Liver (tissue), 8 donors: ENCODE measurements at regions not wholly inside any gene's neighbourhood (a gene's known extent, or its start where the extent isn't known, plus 50 kb on each side); places are given as distances from the start of the nearest gene placed in this dataset.

Experiments used
- DNase-seq: peaks from one replicate; pipeline ENCODE4 v3.0.0-alpha.2; 2017; ENCODE audit warnings: low spot score
- H3K27ac ChIP-seq, 2 donors: one replicate each; pipeline ENCODE4 v1.7.0; 2013; ENCODE audit warnings: inconsistent platforms in 2 of 2, low read length in 2 of 2, control low read depth in 1 of 2, low read depth in 1 of 2, mild to moderate bottlenecking in 1 of 2
- H3K27me3 ChIP-seq, 4 donors: one replicate each; pipeline versions ENCODE4 v1.6.1 to v1.7.0; 2013; ENCODE audit warnings: low read length in 3 of 4, inconsistent platforms in 1 of 4, mild to moderate bottlenecking in 1 of 4, moderate library complexity in 1 of 4; ENCODE audit not compliant: control insufficient read depth in 4 of 4, insufficient read depth in 4 of 4
- H3K36me3 ChIP-seq, 4 donors: one replicate each; pipeline versions ENCODE4 v1.6.1 to v1.7.0; 2013; ENCODE audit warnings: low read length in 3 of 4, mild to moderate bottlenecking in 3 of 4, low read depth in 1 of 4, moderate library complexity in 1 of 4; ENCODE audit not compliant: control insufficient read depth in 4 of 4, insufficient read depth in 3 of 4
- H3K4me1 ChIP-seq, 4 donors: one replicate each; pipeline versions ENCODE4 v1.6.1 to v1.7.0; 2013; ENCODE audit warnings: low read length in 3 of 4, mild to moderate bottlenecking in 3 of 4, moderate library complexity in 1 of 4; ENCODE audit not compliant: control insufficient read depth in 4 of 4, insufficient read depth in 4 of 4
- H3K4me3 ChIP-seq, 3 donors: one replicate each; pipeline versions ENCODE4 v1.6.1 to v1.7.0; 2013; ENCODE audit warnings: low read length in 3 of 3, control low read depth in 1 of 3, low read depth in 1 of 3, mild to moderate bottlenecking in 1 of 3
- H3K9ac ChIP-seq, 2 donors: one replicate each; pipeline ENCODE4 v1.7.0; 2013; ENCODE audit warnings: low read length in 2 of 2, mild to moderate bottlenecking in 2 of 2, moderate library complexity in 2 of 2, control low read depth in 1 of 2, low read depth in 1 of 2
- H3K9me3 ChIP-seq, 4 donors: one replicate each; pipeline versions ENCODE4 v1.6.1 to v1.7.0; 2013; ENCODE audit warnings: low read length in 3 of 4; ENCODE audit not compliant: control insufficient read depth in 4 of 4
- ATF3 ChIP-seq: IDR thresholded peaks from 2 replicates; pipeline ENCODE4 v1.6.1; 2016; ENCODE audit warnings: antibody characterized with exemption
- EGR1 ChIP-seq, 2 donors: IDR thresholded peaks; 2 replicates each; pipeline ENCODE4 v1.6.1; 2016 to 2018; ENCODE audit warnings: antibody characterized with exemption in 2 of 2, low read depth in 2 of 2
- FOXA1 ChIP-seq: IDR thresholded peaks from 2 replicates; pipeline ENCODE4 v1.6.1; 2016; ENCODE audit warnings: antibody characterized with exemption
- FOXA2 ChIP-seq: IDR thresholded peaks from 2 replicates; pipeline ENCODE4 v1.6.1; 2016; ENCODE audit warnings: antibody characterized with exemption
- GABPA ChIP-seq, 2 donors: IDR thresholded peaks in 1 of 2; conservative IDR thresholded peaks in 1 of 2; 2 replicates each; pipeline ENCODE4 v1.6.1; 2016; ENCODE audit warnings: antibody characterized with exemption in 2 of 2, mild to moderate bottlenecking in 1 of 2, moderate library complexity in 1 of 2
- HNF4A ChIP-seq, 2 donors: conservative IDR thresholded peaks; 2 replicates each; pipeline ENCODE4 v1.6.1; 2016; ENCODE audit warnings: antibody characterized with exemption in 2 of 2, mild to moderate bottlenecking in 2 of 2
- HNF4G ChIP-seq: IDR thresholded peaks from 2 replicates; pipeline ENCODE4 v1.6.1; 2016; ENCODE audit warnings: antibody characterized with exemption
- JUND ChIP-seq, 2 donors: IDR thresholded peaks; 2 replicates each; pipeline ENCODE4 v1.6.1; 2016; ENCODE audit warnings: antibody characterized with exemption in 2 of 2
- MAX ChIP-seq: IDR thresholded peaks from 2 replicates; pipeline ENCODE4 v1.6.1; 2016; ENCODE audit warnings: antibody characterized with exemption
- NR2F2 ChIP-seq: IDR thresholded peaks from 2 replicates; pipeline ENCODE4 v1.6.1; 2016; ENCODE audit warnings: antibody characterized with exemption
- RAD21 ChIP-seq, 2 donors: IDR thresholded peaks; 2 replicates each; pipeline ENCODE4 v1.6.1; 2016; ENCODE audit warnings: antibody characterized with exemption in 2 of 2, mild to moderate bottlenecking in 2 of 2
- RXRA ChIP-seq, 2 donors: IDR thresholded peaks; 2 replicates each; pipeline ENCODE4 v1.6.1; 2017 to 2018; ENCODE audit warnings: antibody characterized with exemption in 2 of 2, mild to moderate bottlenecking in 1 of 2
- SP1 ChIP-seq: IDR thresholded peaks from 2 replicates; pipeline ENCODE4 v1.6.1; 2018; ENCODE audit warnings: antibody characterized with exemption, mild to moderate bottlenecking
- TAF1 ChIP-seq: conservative IDR thresholded peaks from 2 replicates; pipeline ENCODE4 v1.6.1; 2016; ENCODE audit warnings: antibody characterized with exemption, mild to moderate bottlenecking
- YY1 ChIP-seq: IDR thresholded peaks from 2 replicates; pipeline ENCODE4 v1.6.1; 2016; ENCODE audit warnings: antibody characterized with exemption, mild to moderate bottlenecking
- WGBS: extraction: QIAGEN DNeasy Blood & Tissue Kit; methylation state at CpG from one replicate; pipeline ENCODE4 v1.1.7; 2013; 5-methylcytosine and 5-hydroxymethylcytosine counted together
- TF ChIP-seq, protein P1 (sequence below): IDR thresholded peaks from 2 replicates; pipeline ENCODE4 v1.6.1; 2016; ENCODE audit warnings: antibody characterized with exemption
- TF ChIP-seq, protein P2 (sequence below): IDR thresholded peaks from 2 replicates; pipeline ENCODE4 v1.6.1; 2016; ENCODE audit warnings: antibody characterized with exemption, mild to moderate bottlenecking
- TF ChIP-seq, protein P3 (sequence below): fragments of 150-350 bp; IDR thresholded peaks from 2 replicates; pipeline ENCODE4 v1.5.1; 2017; ENCODE audit warnings: improper control_type of control experiment, low read depth, low read length; ENCODE audit not compliant: missing input control
- donor health status: healthy.
- donor health status: healthy.
- donor health status: healthy.
- donor health status: healthy.
- donor health status: healthy.

DNA sequence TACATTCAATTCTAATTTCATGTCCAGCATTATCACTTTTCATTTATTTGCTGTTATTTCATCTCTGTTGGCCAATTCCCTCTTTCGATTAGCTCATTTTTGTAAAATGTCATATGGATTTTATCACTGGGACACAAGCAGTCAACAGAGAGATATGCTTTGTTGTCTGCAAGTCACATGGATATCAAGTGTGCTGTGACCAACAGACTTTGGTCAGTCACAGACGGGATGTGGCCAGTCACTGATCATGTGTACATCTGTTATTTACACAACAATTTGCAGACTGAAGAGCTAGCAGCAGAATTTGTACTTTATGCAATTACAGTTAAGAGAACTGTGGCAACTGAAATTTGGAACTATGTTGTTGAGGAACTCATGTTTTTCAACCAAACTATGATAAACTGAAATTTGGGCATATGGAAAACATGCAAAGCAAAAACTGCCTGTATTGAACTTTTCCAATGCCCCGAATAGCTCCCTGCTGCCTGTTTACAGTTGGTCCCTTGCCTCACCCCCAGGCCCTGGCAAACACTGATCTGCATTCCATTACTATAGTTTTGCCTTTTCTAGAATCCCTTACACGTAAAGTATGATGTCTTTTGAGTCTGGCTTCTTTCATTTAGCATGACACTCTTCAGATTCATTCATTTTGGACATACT, 104.4 kb downstream of the RPL22L1 start:
- peaks cover 6 to 36% (median 11%) of the 10 kb centered on the region in 4 donors for H3K4me1 ChIP-seq
- no peaks in the 10 kb centered on the region for H3K27me3 ChIP-seq
- WGBS = 24% methylated on average over 4 of the region's 4 CpGs
- no peaks in the 10 kb centered on the region for H3K9me3 ChIP-seq
- H3K36me3 ChIP-seq = no peaks in the 10 kb centered on the region
- H3K27ac ChIP-seq = peak overlapping the region; percentile 92 to 96
- H3K4me3 ChIP-seq = no peak overlapping the region
- H3K9ac ChIP-seq = peak overlapping the region in 1 of 2 donors; percentile 60
- TF ChIP-seq HNF4A (conservative IDR thresholded peaks at IDR 0.05) (peak; percentile 97 to 98), RXRA (IDR thresholded peaks at IDR 0.05) (peak; percentile 69 to 94), FOXA1 (peak; percentile 99), TAF1 (no peak), MAX (peak; percentile 83), HNF4G (peak; percentile 89), EGR1 (IDR thresholded peaks at IDR 0.05; ENCODE audit: low read depth in 2 of 2) (peak in 1 of 2 donors; percentile 49), FOXA2 (peak; percentile 99), ATF3 (peak; percentile 71), SP1 (peak; percentile 97), JUND (IDR thresholded peaks at IDR 0.05) (peak; percentile 65 to 89), RAD21 (IDR thresholded peaks at IDR 0.05) (peak; percentile 29 to 57), GABPA (IDR thresholded peaks at IDR 0.05 in 1 of 2, conservative IDR thresholded peaks at IDR 0.05 in 1 of 2) (peak in 1 of 2 donors; percentile 27), NR2F2 (no peak), YY1 (peak; percentile 79)
- TF ChIP-seq, protein P1, sequence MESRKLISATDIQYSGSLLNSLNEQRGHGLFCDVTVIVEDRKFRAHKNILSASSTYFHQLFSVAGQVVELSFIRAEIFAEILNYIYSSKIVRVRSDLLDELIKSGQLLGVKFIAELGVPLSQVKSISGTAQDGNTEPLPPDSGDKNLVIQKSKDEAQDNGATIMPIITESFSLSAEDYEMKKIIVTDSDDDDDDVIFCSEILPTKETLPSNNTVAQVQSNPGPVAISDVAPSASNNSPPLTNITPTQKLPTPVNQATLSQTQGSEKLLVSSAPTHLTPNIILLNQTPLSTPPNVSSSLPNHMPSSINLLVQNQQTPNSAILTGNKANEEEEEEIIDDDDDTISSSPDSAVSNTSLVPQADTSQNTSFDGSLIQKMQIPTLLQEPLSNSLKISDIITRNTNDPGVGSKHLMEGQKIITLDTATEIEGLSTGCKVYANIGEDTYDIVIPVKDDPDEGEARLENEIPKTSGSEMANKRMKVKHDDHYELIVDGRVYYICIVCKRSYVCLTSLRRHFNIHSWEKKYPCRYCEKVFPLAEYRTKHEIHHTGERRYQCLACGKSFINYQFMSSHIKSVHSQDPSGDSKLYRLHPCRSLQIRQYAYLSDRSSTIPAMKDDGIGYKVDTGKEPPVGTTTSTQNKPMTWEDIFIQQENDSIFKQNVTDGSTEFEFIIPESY = peak; percentile 94
- TF ChIP-seq, protein P2, sequence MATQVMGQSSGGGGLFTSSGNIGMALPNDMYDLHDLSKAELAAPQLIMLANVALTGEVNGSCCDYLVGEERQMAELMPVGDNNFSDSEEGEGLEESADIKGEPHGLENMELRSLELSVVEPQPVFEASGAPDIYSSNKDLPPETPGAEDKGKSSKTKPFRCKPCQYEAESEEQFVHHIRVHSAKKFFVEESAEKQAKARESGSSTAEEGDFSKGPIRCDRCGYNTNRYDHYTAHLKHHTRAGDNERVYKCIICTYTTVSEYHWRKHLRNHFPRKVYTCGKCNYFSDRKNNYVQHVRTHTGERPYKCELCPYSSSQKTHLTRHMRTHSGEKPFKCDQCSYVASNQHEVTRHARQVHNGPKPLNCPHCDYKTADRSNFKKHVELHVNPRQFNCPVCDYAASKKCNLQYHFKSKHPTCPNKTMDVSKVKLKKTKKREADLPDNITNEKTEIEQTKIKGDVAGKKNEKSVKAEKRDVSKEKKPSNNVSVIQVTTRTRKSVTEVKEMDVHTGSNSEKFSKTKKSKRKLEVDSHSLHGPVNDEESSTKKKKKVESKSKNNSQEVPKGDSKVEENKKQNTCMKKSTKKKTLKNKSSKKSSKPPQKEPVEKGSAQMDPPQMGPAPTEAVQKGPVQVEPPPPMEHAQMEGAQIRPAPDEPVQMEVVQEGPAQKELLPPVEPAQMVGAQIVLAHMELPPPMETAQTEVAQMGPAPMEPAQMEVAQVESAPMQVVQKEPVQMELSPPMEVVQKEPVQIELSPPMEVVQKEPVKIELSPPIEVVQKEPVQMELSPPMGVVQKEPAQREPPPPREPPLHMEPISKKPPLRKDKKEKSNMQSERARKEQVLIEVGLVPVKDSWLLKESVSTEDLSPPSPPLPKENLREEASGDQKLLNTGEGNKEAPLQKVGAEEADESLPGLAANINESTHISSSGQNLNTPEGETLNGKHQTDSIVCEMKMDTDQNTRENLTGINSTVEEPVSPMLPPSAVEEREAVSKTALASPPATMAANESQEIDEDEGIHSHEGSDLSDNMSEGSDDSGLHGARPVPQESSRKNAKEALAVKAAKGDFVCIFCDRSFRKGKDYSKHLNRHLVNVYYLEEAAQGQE = peak; percentile 89
- TF ChIP-seq, protein P3, sequence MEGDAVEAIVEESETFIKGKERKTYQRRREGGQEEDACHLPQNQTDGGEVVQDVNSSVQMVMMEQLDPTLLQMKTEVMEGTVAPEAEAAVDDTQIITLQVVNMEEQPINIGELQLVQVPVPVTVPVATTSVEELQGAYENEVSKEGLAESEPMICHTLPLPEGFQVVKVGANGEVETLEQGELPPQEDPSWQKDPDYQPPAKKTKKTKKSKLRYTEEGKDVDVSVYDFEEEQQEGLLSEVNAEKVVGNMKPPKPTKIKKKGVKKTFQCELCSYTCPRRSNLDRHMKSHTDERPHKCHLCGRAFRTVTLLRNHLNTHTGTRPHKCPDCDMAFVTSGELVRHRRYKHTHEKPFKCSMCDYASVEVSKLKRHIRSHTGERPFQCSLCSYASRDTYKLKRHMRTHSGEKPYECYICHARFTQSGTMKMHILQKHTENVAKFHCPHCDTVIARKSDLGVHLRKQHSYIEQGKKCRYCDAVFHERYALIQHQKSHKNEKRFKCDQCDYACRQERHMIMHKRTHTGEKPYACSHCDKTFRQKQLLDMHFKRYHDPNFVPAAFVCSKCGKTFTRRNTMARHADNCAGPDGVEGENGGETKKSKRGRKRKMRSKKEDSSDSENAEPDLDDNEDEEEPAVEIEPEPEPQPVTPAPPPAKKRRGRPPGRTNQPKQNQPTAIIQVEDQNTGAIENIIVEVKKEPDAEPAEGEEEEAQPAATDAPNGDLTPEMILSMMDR = no peak
- no peak for DNase-seq
